ENCODE measurements at regions not wholly inside any gene's neighbourhood (a gene's known extent, or its start where the extent isn't known, plus 50 kb on each side); places are given as distances from the start of the nearest gene placed in this dataset.

DNA sequence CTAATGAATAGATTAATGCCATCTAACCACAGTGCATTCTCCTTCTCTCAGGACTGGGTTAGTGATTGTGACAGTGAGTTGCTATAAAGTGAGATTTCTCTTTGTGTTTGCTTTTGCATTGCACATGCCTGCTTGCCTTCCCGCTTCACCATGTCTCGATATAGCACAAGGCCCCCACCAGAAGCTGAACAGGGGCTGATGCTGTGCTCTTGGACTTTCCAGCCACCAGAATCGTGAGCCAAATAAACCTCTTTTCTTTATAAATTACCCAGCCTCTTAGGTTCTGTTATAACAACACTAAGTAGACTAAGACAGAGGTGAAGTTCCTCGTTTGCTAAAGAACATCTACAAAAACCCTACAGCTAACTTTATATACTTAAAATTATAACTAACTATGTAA lies 173.0 kb downstream of the KIF26A start:
- TF ChIP-seq, protein P1, sequence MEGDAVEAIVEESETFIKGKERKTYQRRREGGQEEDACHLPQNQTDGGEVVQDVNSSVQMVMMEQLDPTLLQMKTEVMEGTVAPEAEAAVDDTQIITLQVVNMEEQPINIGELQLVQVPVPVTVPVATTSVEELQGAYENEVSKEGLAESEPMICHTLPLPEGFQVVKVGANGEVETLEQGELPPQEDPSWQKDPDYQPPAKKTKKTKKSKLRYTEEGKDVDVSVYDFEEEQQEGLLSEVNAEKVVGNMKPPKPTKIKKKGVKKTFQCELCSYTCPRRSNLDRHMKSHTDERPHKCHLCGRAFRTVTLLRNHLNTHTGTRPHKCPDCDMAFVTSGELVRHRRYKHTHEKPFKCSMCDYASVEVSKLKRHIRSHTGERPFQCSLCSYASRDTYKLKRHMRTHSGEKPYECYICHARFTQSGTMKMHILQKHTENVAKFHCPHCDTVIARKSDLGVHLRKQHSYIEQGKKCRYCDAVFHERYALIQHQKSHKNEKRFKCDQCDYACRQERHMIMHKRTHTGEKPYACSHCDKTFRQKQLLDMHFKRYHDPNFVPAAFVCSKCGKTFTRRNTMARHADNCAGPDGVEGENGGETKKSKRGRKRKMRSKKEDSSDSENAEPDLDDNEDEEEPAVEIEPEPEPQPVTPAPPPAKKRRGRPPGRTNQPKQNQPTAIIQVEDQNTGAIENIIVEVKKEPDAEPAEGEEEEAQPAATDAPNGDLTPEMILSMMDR (IDR thresholded peaks at IDR 0.05): no peak
- no peak for TF ChIP-seq POLR2A (IDR thresholded peaks at IDR 0.05)
